GM21390 (cell line): ENCODE measurements at regions not wholly inside any gene's neighbourhood (a gene's known extent, or its start where the extent isn't known, plus 50 kb on each side); places are given as distances from the start of the nearest gene placed in this dataset.
"Not testable (repeated sequence)": the region's sequence is repeated elsewhere in the genome, so short reads cannot be mapped to it uniquely, and the experiment has no call there.

ENCODE experiments used
- ATAC-seq: cut with Tn5 transposase; IDR thresholded peaks from one replicate; pipeline ENCODE4 v1.9.1; 2021; ENCODE audit not compliant: unreplicated experiment

GRCh38 chr1:115456441-115456961 is 118.5 kb upstream of the NGF start:
- ATAC-seq: no peak

- no peak for ATAC-seq
These were observed 116.9 kb upstream of the NGF start for GRCh38 chr1:115454837-115455511.

- ATAC-seq: no peak
These were observed 115.6 kb upstream of the NGF start for GRCh38 chr1:115453666-115454065.

- ATAC-seq: no peak
These were observed 114.7 kb upstream of the NGF start for GRCh38 chr1:115452600-115453329.

- no peak for ATAC-seq
These were observed 112.5 kb upstream of the NGF start for GRCh38 chr1:115450501-115451040.

GRCh38 chr1:115448282-115449044 is 110.4 kb upstream of the NGF start:
- no peak for ATAC-seq

GRCh38 chr1:115447672-115448071 is 109.6 kb upstream of the NGF start:
- ATAC-seq: no peak

GRCh38 chr1:115445090-115445489 is 107.0 kb upstream of the NGF start:
- no peak for ATAC-seq

GRCh38 chr1:115440733-115441132 is 102.7 kb upstream of the NGF start:
- ATAC-seq: no peak

- ATAC-seq: not testable (repeated sequence)
These were observed 101.5 kb upstream of the NGF start for GRCh38 chr1:115439520-115439919.

- no peak for ATAC-seq
These were observed 99.1 kb upstream of the NGF start for GRCh38 chr1:115437196-115437595.

GRCh38 chr1:115436596-115436995 is 98.5 kb upstream of the NGF start:
- ATAC-seq: no peak

- ATAC-seq: no peak
These were observed 95.4 kb upstream of the NGF start for GRCh38 chr1:115433483-115433882.

- no peak for ATAC-seq
These were observed 94.0 kb upstream of the NGF start for GRCh38 chr1:115432061-115432460.

- no peak for ATAC-seq
These were observed 92.6 kb upstream of the NGF start for GRCh38 chr1:115430441-115431158.

GRCh38 chr1:115429884-115430283 is 91.8 kb upstream of the NGF start:
- no peak for ATAC-seq

GRCh38 chr1:115429241-115429640 is 91.2 kb upstream of the NGF start:
- no peak for ATAC-seq

- ATAC-seq: no peak
These were observed 90.6 kb upstream of the NGF start for GRCh38 chr1:115428676-115429075.

- no peak for ATAC-seq
These were observed 90.2 kb upstream of the NGF start for GRCh38 chr1:115428256-115428655.

GRCh38 chr1:115426956-115427355 is 88.9 kb upstream of the NGF start:
- ATAC-seq: no peak
